ENCODE measurements at regions not wholly inside any gene's neighbourhood (a gene's known extent, or its start where the extent isn't known, plus 50 kb on each side); places are given as distances from the start of the nearest gene placed in this dataset.

DNA sequence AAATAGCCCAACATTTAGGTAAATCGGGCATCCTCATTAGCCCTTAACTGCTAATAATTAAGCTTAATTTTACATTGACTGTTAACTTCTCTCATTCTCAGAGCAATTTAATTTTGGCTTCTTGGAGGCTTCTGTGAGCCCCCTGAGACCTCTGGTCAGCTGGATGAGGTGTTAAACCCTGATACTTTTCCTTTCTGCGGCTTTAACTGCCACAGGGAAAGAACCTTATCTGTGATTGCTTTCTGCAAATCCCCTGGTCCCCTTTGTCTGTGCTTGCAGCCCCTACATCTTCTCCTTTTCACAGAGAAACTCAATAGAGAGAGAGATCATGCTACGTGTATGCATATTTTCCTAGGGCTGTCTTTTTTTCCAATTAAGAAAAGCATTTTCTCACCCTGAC, 184.5 kb upstream of the CSF3R start:
- TF ChIP-seq, protein P1, sequence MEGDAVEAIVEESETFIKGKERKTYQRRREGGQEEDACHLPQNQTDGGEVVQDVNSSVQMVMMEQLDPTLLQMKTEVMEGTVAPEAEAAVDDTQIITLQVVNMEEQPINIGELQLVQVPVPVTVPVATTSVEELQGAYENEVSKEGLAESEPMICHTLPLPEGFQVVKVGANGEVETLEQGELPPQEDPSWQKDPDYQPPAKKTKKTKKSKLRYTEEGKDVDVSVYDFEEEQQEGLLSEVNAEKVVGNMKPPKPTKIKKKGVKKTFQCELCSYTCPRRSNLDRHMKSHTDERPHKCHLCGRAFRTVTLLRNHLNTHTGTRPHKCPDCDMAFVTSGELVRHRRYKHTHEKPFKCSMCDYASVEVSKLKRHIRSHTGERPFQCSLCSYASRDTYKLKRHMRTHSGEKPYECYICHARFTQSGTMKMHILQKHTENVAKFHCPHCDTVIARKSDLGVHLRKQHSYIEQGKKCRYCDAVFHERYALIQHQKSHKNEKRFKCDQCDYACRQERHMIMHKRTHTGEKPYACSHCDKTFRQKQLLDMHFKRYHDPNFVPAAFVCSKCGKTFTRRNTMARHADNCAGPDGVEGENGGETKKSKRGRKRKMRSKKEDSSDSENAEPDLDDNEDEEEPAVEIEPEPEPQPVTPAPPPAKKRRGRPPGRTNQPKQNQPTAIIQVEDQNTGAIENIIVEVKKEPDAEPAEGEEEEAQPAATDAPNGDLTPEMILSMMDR (IDR thresholded peaks at IDR 0.05), result no peak
- TF ChIP-seq, protein P2, sequence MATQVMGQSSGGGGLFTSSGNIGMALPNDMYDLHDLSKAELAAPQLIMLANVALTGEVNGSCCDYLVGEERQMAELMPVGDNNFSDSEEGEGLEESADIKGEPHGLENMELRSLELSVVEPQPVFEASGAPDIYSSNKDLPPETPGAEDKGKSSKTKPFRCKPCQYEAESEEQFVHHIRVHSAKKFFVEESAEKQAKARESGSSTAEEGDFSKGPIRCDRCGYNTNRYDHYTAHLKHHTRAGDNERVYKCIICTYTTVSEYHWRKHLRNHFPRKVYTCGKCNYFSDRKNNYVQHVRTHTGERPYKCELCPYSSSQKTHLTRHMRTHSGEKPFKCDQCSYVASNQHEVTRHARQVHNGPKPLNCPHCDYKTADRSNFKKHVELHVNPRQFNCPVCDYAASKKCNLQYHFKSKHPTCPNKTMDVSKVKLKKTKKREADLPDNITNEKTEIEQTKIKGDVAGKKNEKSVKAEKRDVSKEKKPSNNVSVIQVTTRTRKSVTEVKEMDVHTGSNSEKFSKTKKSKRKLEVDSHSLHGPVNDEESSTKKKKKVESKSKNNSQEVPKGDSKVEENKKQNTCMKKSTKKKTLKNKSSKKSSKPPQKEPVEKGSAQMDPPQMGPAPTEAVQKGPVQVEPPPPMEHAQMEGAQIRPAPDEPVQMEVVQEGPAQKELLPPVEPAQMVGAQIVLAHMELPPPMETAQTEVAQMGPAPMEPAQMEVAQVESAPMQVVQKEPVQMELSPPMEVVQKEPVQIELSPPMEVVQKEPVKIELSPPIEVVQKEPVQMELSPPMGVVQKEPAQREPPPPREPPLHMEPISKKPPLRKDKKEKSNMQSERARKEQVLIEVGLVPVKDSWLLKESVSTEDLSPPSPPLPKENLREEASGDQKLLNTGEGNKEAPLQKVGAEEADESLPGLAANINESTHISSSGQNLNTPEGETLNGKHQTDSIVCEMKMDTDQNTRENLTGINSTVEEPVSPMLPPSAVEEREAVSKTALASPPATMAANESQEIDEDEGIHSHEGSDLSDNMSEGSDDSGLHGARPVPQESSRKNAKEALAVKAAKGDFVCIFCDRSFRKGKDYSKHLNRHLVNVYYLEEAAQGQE (IDR thresholded peaks at IDR 0.05), result no peak

All from A549 (cell line).